ENCODE measurements at regions not wholly inside any gene's neighbourhood (a gene's known extent, or its start where the extent isn't known, plus 50 kb on each side); places are given as distances from the start of the nearest gene placed in this dataset.

DNA sequence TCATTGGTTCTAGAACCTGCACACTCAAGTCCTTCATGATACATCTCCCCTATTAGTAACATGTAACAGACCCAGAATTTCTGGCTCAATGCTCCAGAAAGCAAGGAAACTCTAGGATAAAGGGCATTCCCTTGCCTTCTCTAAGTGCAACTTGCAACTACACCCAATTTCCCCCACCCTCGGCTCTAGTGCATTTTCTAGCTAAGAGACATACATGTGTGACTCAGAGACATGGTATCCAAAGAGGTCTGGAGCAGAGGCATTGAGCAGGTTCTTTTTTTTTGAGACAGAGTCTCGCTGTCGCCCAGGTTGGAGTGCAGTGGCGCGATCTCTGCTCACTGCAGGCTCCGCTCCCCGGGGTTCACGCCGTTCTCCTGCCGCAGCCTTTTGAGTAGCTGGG is 132.9 kb downstream of the ZC3H11B start:
- TF ChIP-seq, protein P1, sequence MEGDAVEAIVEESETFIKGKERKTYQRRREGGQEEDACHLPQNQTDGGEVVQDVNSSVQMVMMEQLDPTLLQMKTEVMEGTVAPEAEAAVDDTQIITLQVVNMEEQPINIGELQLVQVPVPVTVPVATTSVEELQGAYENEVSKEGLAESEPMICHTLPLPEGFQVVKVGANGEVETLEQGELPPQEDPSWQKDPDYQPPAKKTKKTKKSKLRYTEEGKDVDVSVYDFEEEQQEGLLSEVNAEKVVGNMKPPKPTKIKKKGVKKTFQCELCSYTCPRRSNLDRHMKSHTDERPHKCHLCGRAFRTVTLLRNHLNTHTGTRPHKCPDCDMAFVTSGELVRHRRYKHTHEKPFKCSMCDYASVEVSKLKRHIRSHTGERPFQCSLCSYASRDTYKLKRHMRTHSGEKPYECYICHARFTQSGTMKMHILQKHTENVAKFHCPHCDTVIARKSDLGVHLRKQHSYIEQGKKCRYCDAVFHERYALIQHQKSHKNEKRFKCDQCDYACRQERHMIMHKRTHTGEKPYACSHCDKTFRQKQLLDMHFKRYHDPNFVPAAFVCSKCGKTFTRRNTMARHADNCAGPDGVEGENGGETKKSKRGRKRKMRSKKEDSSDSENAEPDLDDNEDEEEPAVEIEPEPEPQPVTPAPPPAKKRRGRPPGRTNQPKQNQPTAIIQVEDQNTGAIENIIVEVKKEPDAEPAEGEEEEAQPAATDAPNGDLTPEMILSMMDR (IDR thresholded peaks at IDR 0.05; ENCODE audit: low read depth, low read length, missing control alignments): no peak
- no peak overlapping the region for H3K4me3 ChIP-seq (ENCODE audit: low read depth, low read length)
- no peak for DNase-seq (ENCODE audit: low read depth)

DNA sequence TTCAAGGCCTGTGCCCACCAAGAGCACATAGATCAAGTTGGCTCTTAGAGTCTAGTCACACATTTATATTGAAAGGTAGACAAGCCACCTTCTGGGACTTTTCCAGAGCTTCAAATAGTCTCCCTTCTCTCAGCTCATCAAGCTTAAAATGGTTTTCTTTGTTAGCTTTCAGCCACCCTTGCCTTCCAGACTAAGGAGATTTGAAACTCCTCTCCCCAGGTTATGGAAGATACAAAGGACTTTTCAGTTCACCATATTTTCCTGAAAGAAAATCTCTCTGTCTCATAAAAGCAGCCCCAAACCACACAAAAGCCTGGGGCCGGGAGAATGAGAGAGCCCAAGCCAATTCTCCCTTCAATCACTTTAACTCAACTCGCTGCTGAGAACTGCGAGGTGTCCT is 134.1 kb downstream of the ZC3H11B start:
- DNase-seq (ENCODE audit: low read depth): no peak
- no peak overlapping the region for H3K4me3 ChIP-seq (ENCODE audit: low read depth, low read length)
- TF ChIP-seq, protein P1 (IDR thresholded peaks at IDR 0.05; ENCODE audit: low read depth, low read length, missing control alignments): no peak

DNA sequence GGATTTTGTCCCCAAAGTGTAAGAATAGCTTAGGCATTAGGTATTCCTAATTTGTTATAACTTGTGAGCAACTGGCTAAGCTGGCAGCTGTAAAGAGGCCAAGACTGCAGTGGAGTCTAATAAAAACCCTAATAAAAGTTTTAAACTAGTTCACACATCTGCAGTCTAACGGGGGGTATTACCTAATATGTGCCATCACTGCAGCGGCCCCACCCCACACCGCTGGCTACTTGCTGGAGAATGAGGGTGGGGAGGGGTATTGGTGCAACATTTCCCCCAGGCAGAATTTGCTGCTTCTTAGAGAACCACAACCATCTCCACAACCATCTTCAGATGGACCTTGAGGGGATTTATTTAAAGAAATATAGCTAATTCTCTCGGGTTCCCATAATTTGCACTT is 135.0 kb downstream of the ZC3H11B start:
- TF ChIP-seq, protein P1 (IDR thresholded peaks at IDR 0.05; ENCODE audit: low read depth, low read length, missing control alignments): no peak
- H3K4me3 ChIP-seq (ENCODE audit: low read depth, low read length): no peak overlapping the region
- DNase-seq (ENCODE audit: low read depth): no peak

DNA sequence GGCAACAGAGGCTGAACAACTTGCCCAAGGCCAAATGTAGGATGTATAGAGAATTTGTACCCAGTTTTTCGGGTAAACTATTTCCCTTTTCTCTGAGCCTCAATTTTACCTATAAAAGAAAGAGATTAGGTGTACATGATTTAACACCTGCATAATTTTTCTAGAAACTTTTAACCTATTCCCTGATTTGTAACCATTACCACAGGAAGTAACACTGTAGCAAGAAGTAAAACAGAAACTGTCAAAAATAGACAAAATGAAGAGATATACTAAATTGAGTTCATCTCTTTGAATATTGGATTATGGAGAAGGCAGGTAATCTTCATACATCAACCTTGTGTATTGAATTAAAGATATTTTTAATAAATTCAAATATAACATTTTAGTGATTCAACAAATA is 136.2 kb downstream of the ZC3H11B start:
- H3K4me3 ChIP-seq (ENCODE audit: low read depth, low read length): no peak overlapping the region
- DNase-seq (ENCODE audit: low read depth): no peak
- TF ChIP-seq, protein P1 (IDR thresholded peaks at IDR 0.05; ENCODE audit: low read depth, low read length, missing control alignments): no peak

DNA sequence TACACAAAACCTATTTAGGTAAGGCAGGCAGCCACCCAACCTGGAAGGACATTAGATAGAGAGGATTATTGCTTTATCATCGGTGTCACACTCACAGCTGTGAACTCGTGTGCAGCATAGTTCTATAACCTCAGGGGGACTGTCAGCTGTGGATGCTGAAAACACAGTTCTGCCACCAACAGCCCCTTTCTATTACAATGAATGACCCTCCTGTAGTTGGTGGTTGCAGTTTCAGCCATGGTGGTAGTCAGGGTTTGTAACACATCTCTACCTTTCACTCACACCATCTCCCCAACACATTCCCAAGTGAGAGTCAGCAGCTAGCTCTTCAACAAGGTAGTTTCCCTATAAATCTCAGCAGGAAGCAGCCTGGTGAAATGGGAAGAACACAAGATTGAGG is 136.8 kb downstream of the ZC3H11B start:
- TF ChIP-seq, protein P1 (IDR thresholded peaks at IDR 0.05; ENCODE audit: low read depth, low read length, missing control alignments): no peak
- H3K4me3 ChIP-seq (ENCODE audit: low read depth, low read length): no peak overlapping the region
- no peak for DNase-seq (ENCODE audit: low read depth)

DNA sequence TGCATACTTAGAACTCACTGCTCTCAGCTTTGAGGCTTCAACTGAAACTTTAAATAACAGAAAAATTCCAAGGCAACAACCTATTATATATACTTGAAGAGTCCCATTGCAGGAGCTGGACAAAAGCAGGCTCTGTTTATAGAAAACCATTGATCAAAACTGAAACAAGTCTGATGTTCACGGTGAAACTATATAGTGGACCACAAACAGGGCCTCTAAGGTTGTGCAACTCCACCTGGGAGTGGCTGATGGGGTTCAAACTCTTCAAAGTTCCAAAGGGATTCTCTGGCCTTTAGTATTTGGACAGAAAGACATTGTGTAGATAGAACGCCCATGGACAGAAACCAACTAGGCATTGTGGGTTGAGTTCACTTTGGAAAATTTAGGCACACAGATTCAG is 140.3 kb downstream of the ZC3H11B start:
- H3K4me3 ChIP-seq (ENCODE audit: low read depth, low read length): no peak overlapping the region
- no peak for DNase-seq (ENCODE audit: low read depth)
- TF ChIP-seq, protein P1 (IDR thresholded peaks at IDR 0.05; ENCODE audit: low read depth, low read length, missing control alignments): no peak

DNA sequence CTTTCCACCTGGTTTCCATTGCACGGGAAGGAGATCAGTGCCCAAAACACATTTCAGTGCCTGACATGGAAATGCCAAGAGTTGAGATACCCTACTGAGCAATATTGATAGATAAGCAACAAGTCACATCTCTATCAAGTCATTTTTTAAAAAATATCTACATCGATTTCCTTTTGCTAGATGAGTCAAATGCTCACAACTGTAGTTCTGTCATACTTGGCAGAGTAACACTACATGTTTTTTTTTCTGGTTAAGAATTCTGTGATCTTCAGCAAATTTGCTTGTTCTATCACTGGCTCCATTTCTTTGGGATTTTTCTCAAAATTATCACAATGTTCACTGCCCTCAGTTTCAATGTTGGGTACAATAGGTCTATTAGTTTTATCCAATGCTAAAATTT is 145.4 kb downstream of the ZC3H11B start:
- DNase-seq (ENCODE audit: low read depth): no peak
- H3K4me3 ChIP-seq (ENCODE audit: low read depth, low read length): no peak overlapping the region
- TF ChIP-seq, protein P1 (IDR thresholded peaks at IDR 0.05; ENCODE audit: low read depth, low read length, missing control alignments): no peak
